ENCODE measurements at regions not wholly inside any gene's neighbourhood (a gene's known extent, or its start where the extent isn't known, plus 50 kb on each side); places are given as distances from the start of the nearest gene placed in this dataset.

- no peak overlapping the region for H3K4me3 ChIP-seq (ENCODE audit: low read depth, low read length)
- no peak for TF ChIP-seq CTCF (IDR thresholded peaks at IDR 0.05; ENCODE audit: low read depth, low read length)
These were observed 51.2 kb upstream of the RTN4 start for GRCh38 chr2:55101466-55101865.

GRCh38 chr2:55099878-55100820 lies 49.9 kb upstream of the RTN4 start:
- no peak overlapping the region for H3K4me3 ChIP-seq (ENCODE audit: low read depth, low read length)
- no peak for TF ChIP-seq CTCF (IDR thresholded peaks at IDR 0.05; ENCODE audit: low read depth, low read length)

Data from WI38 (cell line).